OCI-LY7 (cell line): ENCODE measurements at regions not wholly inside any gene's neighbourhood (a gene's known extent, or its start where the extent isn't known, plus 50 kb on each side); places are given as distances from the start of the nearest gene placed in this dataset.

Source experiments
- BruUV-seq: library from RNA; stranded (reverse); fragments of 400-500 nt; replicated peaks from 2 replicates; lab custom pipeline; 2021; lab: Mats Ljungman, UMichigan
- CTCF ChIA-PET: fragments of 300-600 bp; sonication (Branson Sonifier 250); formaldehyde crosslinking; loops from one replicate; lab custom pipeline; 2022; ENCODE audit warnings: antibody characterized with exemption; ENCODE audit not compliant: unreplicated experiment; lab: Charles Lee
- POLR2A ChIA-PET: fragments of 300-600 bp; sonication (Branson Sonifier 250); formaldehyde crosslinking; loops from one replicate; lab custom pipeline; 2022; ENCODE audit warnings: antibody characterized with exemption; lab: Charles Lee
- DNase-seq: peaks from one replicate; pipeline ENCODE4 v3.0.0-alpha.2; 2015; ENCODE audit warnings: low spot score
- H2AFZ ChIP-seq: fragments of 200-600 bp; sonication (generic), shearing (Covaris generic); 2 replicates; pipeline ENCODE4 v1.6.1; 2014; ENCODE audit warnings: mild to moderate bottlenecking, antibody characterized with exemption, low read length, moderate library complexity
- H3K27ac ChIP-seq: fragments of 200-600 bp; sonication (generic); 2 replicates; pipeline ENCODE4 v1.5.1; 2014; ENCODE audit warnings: mixed run types, low read depth, mild to moderate bottlenecking, moderate library complexity, low read length, inconsistent platforms; ENCODE audit not compliant: poor library complexity, severe bottlenecking
- H3K36me3 ChIP-seq: fragments of 200-600 bp; sonication (generic); 2 replicates; pipeline ENCODE4 v1.6.1; 2014; ENCODE audit warnings: mild to moderate bottlenecking, antibody characterized with exemption, low read length, moderate library complexity, mixed read lengths; ENCODE audit not compliant: insufficient read depth
- H3K4me1 ChIP-seq: fragments of 200-600 bp; sonication (generic); 2 replicates; pipeline ENCODE4 v1.5.1; 2014; ENCODE audit warnings: mild to moderate bottlenecking, low read length; ENCODE audit not compliant: insufficient read depth, poor library complexity, severe bottlenecking
- H3K4me2 ChIP-seq: fragments of 200-600 bp; sonication (generic); 2 replicates; pipeline ENCODE4 v1.6.1; 2014; ENCODE audit warnings: mild to moderate bottlenecking, low read length
- H3K4me3 ChIP-seq: fragments of 200-600 bp; sonication (generic); 2 replicates; pipeline ENCODE4 v1.5.1; 2014; ENCODE audit warnings: mild to moderate bottlenecking, low read depth, low read length; ENCODE audit not compliant: poor library complexity, severe bottlenecking
- H3K79me2 ChIP-seq: fragments of 200-600 bp; sonication (generic); 2 replicates; pipeline ENCODE4 v1.6.1; 2016; ENCODE audit warnings: low read depth, mild to moderate bottlenecking, low read length, moderate library complexity, mixed read lengths; ENCODE audit not compliant: insufficient read depth
- H3K9me2 ChIP-seq: fragments of 200-600 bp; sonication (generic); 2 replicates; pipeline ENCODE4 v1.6.1; 2016; ENCODE audit warnings: mild to moderate bottlenecking, low read length, mixed read lengths; ENCODE audit not compliant: insufficient read depth
- H3K9me3 ChIP-seq: fragments of 200-600 bp; sonication (generic); 2 replicates; pipeline ENCODE4 v1.6.1; 2014; ENCODE audit warnings: mild to moderate bottlenecking, mixed run types, low read length, mixed read lengths
- H4K20me1 ChIP-seq: fragments of 200-600 bp; sonication (generic); 2 replicates; pipeline ENCODE4 v1.6.1; 2014; ENCODE audit warnings: mild to moderate bottlenecking, antibody characterized with exemption, low read length, moderate library complexity, mixed read lengths; ENCODE audit not compliant: insufficient read depth
- CTCF ChIP-seq: fragments of 200-600 bp; sonication (generic); conservative IDR thresholded peaks from 2 replicates; pipeline ENCODE4 v1.5.1; 2014; ENCODE audit warnings: mild to moderate bottlenecking, antibody characterized with exemption, low read length, moderate library complexity, mixed read lengths
- EZH2phosphoT487 ChIP-seq: fragments of 200-600 bp; sonication (generic); IDR thresholded peaks from 2 replicates; pipeline ENCODE4 v1.6.1; 2018; ENCODE audit warnings: low read depth, borderline replicate concordance, mild to moderate bottlenecking, mixed run types, antibody characterized with exemption, low read length, moderate library complexity, mixed read lengths
- intact Hi-C: fragments of 100-400 bp; cut with micrococcal nuclease; formaldehyde crosslinking; loops from one replicate; pipeline ENCODE4 v1.10.0; 2022; ENCODE audit not compliant: unreplicated experiment

GRCh38 chr1:36591278-36591677 lies 108.6 kb upstream of the CSF3R start:
- Histone ChIP-seq H4K20me1 (no peaks in the 10 kb centered on the region; the same call in 1 of the 2 replicates), H3K79me2 (no peaks in the 10 kb centered on the region), H3K27ac (no peak overlapping the region), H3K4me2 (no peak overlapping the region), H3K36me3 (no peaks in the 10 kb centered on the region), H3K4me1 (no peaks in the 10 kb centered on the region), H2AFZ (no peak overlapping the region), H3K4me3 (no peak overlapping the region), H3K9me3 (no peaks in the 10 kb centered on the region), H3K9me2 (no peaks in the 10 kb centered on the region)
- intact Hi-C loops, result no loop called here
- no peak for DNase-seq
- CTCF ChIA-PET, result no interaction called here
- POLR2A ChIA-PET, result no interaction called here
- TF ChIP-seq EZH2phosphoT487 (no peak), CTCF (no peak)
- BruUV-seq, result no TSS peak

- Histone ChIP-seq H2AFZ (no peak overlapping the region), H3K27ac (no peak overlapping the region), H3K4me2 (no peak overlapping the region), H3K4me1 (no peaks in the 10 kb centered on the region), H3K4me3 (no peak overlapping the region), H3K9me3 (no peaks in the 10 kb centered on the region), H3K9me2 (no peaks in the 10 kb centered on the region), H4K20me1 (no peaks in the 10 kb centered on the region; the same call in 1 of the 2 replicates), H3K79me2 (no peaks in the 10 kb centered on the region), H3K36me3 (no peaks in the 10 kb centered on the region)
- intact Hi-C loops, result no loop called here
- BruUV-seq, result no TSS peak
- ChIA-PET POLR2A (interaction anchor here (1.1 kb wide), 1 partner anchor 9 kb away, joined by 3 read pairs; no protein-coding TSS in a partner anchor), CTCF (no interaction called here)
- no peak for DNase-seq
- TF ChIP-seq EZH2phosphoT487 (no peak), CTCF (no peak)
Observed at GRCh38 chr1:36590771-36591170, 108.1 kb upstream of the CSF3R start.

GRCh38 chr1:36590264-36590663 lies 107.6 kb upstream of the CSF3R start:
- BruUV-seq, result no TSS peak
- CTCF ChIA-PET, result no interaction called here
- Histone ChIP-seq H3K4me3 (no peak overlapping the region), H3K36me3 (no peaks in the 10 kb centered on the region), H3K27ac (no peak overlapping the region), H3K9me3 (no peaks in the 10 kb centered on the region), H3K9me2 (no peaks in the 10 kb centered on the region), H3K79me2 (no peaks in the 10 kb centered on the region), H3K4me1 (no peaks in the 10 kb centered on the region), H3K4me2 (no peak overlapping the region), H2AFZ (no peak overlapping the region), H4K20me1 (no peaks in the 10 kb centered on the region; the same call in 1 of the 2 replicates)
- POLR2A ChIA-PET, result interaction anchor here (1.1 to 1.5 kb wide), 2 partner anchors 9 to 10 kb away, joined by 3 to 6 read pairs; no protein-coding TSS in a partner anchor
- TF ChIP-seq EZH2phosphoT487, result no peak
- no peak for TF ChIP-seq CTCF
- no peak for DNase-seq
- intact Hi-C loops, result no loop called here
